H1 (cell line): ENCODE measurements at regions not wholly inside any gene's neighbourhood (a gene's known extent, or its start where the extent isn't known, plus 50 kb on each side); places are given as distances from the start of the nearest gene placed in this dataset.

Source experiments
- CEBPB ChIP-seq: IDR thresholded peaks from 2 replicates; pipeline ENCODE4 v1.6.1; 2012; ENCODE audit warnings: low read depth, low read length
- CHD2 ChIP-seq: IDR thresholded peaks from 2 replicates; pipeline ENCODE4 v1.6.1; 2012; ENCODE audit warnings: low read length, improper control_type of control experiment
- FOSL1 ChIP-seq: IDR thresholded peaks from 2 replicates; pipeline ENCODE4 v1.6.1; 2011; ENCODE audit warnings: mild to moderate bottlenecking, low read depth, low read length, moderate library complexity; ENCODE audit not compliant: insufficient read depth
- JUND ChIP-seq: IDR thresholded peaks from 2 replicates; pipeline ENCODE4 v1.6.1; 2011; ENCODE audit warnings: mild to moderate bottlenecking, improper control_type of control experiment, low read length
- KDM4A ChIP-seq: IDR thresholded peaks from one replicate; pipeline ENCODE4 v1.7.1; 2012; ENCODE audit warnings: low read depth, mild to moderate bottlenecking, moderate library complexity, low read length, inconsistent platforms; ENCODE audit not compliant: severe bottlenecking
- POLR2A ChIP-seq, 2 experiments: IDR thresholded peaks; 1 replicate in 1 of 2; 2 replicates in 1 of 2; pipeline ENCODE4 v1.6.1; 2011; ENCODE audit warnings: low read depth in 2 of 2, low read length in 2 of 2, mild to moderate bottlenecking in 2 of 2; ENCODE audit errors: control extremely low read depth in 1 of 2
- TAF1 ChIP-seq: IDR thresholded peaks from 2 replicates; pipeline ENCODE4 v1.6.1; 2011; ENCODE audit warnings: mild to moderate bottlenecking, low read depth, low read length
- TCF12 ChIP-seq: IDR thresholded peaks from 2 replicates; pipeline ENCODE4 v1.6.1; 2011; ENCODE audit warnings: low read depth, mild to moderate bottlenecking, low read length
- USF2 ChIP-seq: IDR thresholded peaks from 2 replicates; pipeline ENCODE4 v1.6.1; 2011; ENCODE audit warnings: low read length, improper control_type of control experiment

DNA sequence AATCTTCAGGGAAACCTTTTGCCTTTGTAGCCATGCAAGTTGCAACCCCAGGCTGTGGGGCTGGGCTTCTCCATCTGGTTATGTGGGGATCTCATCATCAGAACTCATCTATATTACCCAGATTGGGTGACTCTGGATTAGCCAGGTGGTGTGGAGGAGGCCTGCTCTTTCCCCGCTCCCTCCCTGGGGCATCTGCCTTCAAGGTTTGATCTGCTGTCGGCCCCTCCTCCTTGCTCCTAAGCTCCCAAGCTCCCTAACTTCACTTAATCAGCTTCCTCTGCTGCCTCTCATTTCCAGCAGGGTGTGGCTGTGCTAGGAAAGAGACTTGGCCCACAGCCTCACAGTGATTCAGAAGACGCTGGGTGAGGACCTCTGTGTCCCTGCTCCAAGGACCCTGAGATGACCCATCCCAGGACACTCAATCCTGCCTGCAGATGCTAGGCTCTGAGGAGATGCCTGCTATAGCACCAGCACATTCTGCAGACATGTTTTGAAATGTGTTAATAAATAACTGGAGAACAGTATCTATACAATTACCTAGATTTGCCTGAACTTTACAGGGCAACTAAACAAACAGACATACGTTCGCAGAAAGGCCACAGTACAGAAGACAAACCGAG, 392.1 kb upstream of the PODXL start (continued):
- no peak for TF ChIP-seq CHD2
- TF ChIP-seq FOSL1 = no peak
- no peak for TF ChIP-seq KDM4A
- no peak for TF ChIP-seq TAF1
- TF ChIP-seq CEBPB = no peak
- TF ChIP-seq JUND = no peak
- no peak for TF ChIP-seq USF2
- no peak for TF ChIP-seq POLR2A (IDR thresholded peaks at IDR 0.05; ENCODE audit: control extremely low read depth in 1 of 2, low read depth in 2 of 2, low read length in 2 of 2)
- no peak for TF ChIP-seq TCF12
